HG03460 (cell line): ENCODE measurements at regions not wholly inside any gene's neighbourhood (a gene's known extent, or its start where the extent isn't known, plus 50 kb on each side); places are given as distances from the start of the nearest gene placed in this dataset.

Experiments
- ATAC-seq: cut with Tn5 transposase; IDR thresholded peaks from one replicate; pipeline ENCODE4 v1.9.1; 2021; ENCODE audit not compliant: unreplicated experiment

DNA sequence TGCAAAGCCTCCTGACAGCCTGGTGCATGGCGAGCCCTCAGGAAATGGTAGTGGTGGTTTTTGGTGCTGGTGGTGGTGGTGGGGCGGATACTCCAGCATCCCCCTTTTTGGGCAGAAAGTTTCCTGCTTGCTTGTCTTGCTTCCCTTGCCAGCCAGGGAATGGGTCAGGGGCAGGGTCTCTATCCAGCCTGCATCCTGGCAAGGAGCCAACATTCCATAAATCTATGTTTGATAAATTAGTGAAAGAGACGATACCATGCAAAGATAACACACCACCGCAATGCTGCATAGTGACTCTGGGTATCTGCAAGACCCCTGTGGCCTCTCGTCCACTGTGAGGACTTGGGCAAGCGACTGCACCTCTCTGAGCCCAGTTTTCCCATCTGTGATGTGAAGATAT, 246.2 kb downstream of the LRFN2 start:
- ATAC-seq = no peak

DNA sequence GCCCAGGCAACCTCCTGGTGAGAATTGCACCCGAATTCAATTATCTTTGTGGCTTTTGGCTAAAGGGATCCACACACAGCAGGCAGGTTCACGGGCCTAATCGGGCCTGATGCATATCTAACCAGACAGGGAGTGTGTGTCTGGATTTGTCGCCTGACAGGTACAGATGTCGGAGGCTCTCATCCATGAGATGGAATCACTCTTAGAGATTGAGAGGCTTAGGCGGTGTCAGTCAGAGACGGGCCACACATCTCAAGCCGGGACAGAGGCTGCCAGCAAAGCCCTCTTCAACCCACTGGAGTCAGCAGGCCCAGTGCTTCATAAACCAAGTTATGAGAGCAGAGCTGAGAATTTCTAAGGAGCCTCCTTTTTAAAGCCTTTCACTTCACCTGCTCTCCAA, 247.0 kb downstream of the LRFN2 start:
- no peak for ATAC-seq

DNA sequence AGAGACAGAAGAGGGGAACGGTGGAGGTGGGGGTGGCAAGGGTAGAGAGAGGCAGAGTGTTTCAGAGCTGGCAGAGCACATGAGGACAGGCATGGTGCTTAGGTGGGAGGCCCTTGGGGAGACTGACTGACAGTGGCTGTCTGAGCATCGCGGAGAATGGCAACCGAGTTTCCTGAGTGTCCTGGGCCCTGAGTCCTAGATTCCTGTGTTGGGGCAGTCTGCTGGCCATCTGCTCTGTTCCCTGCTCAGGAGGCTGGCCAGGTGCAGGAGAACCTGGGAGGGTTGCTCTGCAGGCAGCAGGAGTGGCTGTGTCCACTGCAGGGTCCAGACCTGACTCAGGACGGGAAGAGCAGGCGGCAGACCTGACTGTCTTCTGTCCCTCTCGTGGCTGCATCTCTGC, 248.9 kb downstream of the LRFN2 start:
- no peak for ATAC-seq

DNA sequence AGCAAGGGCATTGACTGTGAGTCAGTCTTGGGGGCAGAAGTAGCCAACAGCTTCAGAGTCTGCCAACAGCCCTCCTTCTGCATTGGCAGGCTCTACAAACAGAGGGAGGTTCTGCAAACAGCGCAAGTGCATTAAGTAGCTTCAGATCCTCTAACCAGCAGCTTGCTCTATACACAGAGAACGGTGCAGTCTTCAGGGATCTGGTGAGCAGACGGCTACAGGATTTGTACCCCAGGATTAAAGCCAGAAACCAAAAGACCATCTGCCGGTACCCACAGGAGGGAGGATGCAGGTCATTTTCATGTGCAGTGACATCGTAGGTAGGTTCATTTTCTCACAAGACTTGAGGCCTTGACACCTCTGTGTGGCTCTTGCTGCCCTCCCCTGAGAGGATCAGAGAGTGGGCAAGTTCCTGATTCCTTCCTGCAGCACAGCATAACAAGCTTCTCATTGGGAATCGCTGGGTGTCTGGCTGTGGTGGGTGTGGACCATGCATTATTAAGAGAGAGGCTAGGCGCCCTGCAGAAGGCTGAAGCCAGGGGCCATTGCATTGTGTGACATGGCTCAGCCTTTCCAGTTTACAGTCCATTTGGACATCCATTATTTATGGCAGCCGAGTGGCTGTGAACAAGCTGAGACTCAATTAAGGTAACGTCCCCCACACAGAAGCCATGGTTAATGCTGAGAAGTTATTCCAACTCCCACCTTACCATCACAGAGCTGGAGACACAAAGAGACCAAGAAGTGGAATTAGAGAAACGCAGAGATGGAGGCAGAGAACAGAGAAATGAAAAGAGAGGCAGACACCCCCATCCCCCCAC, 250.0 kb downstream of the LRFN2 start:
- ATAC-seq = no peak

DNA sequence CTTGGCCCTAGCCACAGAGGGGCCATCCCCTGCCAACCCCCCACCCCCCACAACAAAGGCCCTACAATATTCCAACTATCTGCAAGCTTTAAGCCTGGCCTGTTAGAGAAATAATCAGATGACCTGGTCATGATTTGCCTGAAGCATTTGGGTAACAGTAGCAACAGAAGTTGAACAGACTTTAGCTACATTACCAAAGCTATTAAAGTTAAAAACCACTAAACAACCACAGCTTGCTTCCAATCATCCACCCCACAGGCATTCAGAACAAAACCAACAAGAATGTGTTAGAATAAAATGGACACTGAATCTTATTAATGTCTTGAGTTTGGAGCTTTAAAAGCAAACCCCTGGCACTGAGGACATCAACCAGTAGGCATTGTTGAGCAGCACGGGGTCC, 250.9 kb downstream of the LRFN2 start:
- no peak for ATAC-seq

DNA sequence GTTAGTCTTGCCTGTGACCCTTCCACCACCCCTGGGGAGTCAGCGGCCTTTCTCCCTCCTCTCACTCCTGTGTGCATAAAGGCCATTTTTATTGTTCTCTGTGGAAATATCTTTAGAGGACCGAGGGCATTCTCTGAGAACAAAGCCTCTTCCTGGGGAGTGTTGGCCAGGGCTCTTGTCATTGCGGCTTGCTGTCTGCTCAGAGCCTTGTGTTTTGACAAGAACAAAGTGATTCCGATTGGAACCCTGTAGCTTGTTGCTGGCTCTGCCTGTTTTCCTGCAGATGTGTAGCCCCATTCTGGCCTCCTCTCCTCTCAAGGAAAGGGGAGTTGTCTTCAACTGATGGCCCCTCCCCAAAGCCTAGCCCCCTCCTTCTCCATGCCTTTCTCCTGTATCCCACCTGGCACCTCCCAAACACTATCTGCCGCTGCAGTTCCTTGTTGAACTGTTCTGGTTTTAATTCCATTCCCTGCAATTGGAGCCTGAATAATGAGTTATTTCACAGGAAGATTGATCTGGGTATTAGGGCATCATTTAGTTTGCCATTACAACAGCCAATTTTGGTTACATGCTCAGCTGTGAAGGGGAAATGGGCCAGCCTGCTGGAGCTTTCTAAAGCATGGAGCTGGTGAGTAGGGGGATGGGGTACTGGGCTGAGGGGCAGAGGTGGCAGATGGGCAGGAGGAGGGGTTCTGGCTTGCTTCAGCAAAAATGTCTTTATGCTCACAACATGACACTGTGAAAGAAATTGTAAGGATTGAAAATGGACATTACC, 252.5 kb downstream of the LRFN2 start:
- ATAC-seq = no peak

DNA sequence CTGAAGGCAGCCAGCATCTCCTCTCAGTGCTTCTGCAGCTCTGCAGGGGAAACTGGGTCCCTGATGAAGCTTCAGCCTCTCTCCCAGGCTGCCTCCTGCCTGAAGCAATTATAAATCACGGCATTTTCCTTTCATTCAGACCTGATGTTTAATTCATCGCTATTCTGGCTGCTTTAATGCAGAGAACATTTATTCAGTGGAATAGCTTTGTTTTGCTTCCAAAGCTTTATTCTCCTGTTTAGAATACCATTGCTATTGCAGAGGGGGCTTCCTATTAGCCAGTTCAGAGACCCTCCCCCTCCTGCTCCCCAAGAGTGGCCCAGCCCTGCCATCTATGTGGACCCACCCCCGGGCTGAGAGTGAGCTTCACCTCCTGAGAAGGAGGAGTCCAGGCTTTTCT, 255.6 kb downstream of the LRFN2 start:
- ATAC-seq = no peak

DNA sequence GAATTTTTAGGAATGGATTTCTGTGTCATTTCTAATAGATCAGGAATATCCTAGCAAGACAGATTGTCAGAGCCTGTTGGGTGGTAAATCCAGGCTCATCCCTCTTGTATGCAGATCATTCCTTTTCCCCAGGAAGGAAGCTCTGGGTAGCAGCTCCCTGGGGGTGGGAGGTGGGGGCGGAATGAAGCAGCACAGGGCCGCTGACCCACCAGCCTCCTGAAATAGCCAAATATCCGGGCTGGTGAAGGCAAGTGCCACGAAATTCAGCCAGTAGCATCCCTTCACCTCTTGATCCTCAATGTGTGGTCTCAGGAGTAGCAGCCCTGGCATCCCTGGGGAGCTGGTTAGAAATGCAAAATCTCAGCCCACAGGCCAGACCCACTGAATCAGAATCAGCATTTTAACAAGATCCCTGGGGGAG, 256.9 kb downstream of the LRFN2 start:
- ATAC-seq = no peak

DNA sequence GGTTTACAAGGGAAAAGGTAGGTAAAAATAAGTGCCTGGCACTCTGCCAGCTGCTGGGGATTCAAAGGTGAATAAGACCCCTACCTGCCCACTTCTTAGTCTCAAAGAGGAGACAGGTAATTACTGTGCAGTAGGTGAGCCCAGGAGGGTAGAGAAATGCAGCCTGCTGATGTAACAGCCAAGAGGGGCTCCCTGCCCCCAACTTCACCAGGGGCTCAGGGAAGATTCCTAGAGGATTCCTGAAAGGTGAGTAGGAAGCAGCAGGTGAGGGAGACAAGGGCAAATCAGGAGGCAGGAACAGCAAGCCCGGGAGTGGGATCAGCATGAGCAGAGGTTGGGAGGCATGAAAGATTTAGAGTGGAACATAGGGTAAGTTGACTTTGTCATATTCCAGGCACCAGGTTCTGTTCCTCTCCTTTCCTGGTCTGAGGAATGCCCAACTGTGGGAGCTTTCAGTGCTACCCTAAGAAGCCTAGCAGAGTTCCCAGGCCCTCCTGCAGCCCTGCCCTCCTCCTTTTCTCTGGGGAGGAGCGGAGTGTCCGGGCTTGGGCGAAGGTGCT, 258.1 kb downstream of the LRFN2 start:
- ATAC-seq = no peak

DNA sequence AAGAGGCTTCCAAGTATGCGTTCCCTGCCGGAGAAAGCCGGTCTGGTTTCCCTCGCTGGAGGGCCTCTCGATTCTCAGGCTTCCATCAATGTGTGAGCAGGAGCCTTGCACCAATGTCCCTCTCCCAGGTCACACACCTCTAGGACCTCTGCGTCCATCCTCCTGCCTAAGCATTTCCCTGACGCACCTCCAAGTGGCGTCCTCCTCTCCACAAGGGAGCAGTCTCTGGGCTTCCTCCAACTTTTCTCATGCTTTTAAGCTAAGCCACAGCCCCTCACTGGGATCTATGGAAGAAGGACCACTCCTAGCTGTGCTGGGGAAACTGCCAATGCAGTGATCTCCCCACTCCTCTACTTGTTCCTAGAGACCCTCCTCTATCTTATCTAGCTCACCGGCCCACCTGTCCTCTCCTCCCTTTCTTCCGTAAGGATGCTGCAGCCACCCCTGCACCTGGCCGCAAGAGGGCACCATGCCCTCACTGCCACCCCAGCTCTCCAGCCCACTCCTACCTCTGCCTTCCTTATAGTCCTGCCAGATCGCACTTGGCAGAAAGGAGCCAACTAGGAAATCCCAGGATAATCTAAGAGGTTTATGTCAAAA, 258.7 kb downstream of the LRFN2 start:
- no peak for ATAC-seq

DNA sequence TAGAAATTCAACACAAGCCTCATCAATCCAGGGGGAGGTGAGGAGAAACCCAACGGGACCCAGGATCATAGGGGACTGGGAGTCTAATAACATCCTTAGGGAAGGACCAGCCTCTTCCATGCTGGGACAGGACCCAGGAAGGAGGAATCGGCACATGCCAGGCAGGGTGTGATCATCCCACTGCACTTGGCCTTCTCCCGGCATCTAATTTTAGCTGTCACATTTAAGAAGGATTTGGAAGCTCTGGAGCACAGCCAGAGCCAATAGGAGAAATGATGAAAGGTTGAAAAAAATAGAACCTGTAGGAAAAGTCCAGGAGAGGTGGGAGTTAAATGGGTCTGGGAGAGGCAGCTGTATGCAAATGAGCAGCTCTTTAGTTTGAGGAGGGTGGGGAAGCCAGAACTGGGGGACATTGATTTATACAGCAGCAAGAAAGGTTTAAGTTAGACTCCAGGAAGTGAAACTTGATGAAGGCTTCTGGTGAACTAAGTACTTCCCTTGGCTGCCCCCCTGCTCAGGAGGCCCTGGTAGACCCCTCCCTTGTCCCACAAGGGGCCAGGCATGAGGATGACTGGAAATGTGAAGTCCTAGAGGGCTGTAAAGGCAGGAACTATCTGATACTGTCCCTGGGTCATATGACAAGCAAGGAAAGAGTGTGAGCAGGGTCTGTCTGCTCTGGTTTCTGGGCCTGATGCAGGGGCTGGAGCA, 260.3 kb downstream of the LRFN2 start:
- ATAC-seq = no peak

DNA sequence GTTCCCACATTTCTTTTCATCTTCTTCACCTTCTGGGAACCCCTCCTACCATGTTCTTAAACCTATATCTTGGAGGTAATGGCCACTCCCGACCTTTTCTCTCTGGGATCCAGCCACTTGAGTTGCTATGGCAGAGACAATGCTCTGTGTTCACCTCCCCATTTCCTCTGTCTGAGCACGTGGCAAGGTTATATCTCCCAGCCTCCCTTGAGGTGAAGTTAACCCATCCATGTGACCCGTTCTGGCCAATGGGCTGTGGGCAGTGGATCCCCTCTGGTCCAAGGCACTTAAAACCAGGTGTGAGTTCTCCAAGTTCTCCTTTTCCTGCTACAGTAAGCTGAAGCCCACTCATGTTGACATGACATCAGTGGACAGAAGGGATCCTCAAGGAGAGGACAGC, 261.4 kb downstream of the LRFN2 start:
- ATAC-seq = no peak

DNA sequence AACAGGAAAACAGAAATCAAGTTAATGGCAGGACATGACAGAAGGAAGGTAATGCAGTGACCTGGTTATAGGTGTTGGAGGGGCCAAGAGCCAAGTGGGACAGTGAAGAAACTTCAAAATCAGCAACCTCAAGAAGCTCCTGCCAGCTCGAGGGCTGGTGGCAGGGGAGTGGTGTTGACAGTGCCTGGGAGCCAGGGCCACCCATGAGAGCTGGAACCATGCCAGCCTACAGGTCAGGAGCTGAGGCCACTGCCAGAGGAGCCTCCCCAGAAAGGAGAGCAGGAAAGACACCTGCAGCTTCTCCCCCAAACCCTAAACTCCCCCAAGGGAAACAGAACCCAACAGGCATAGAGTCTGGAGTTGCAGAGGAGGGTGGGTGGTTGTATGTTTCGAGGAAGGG, 262.1 kb downstream of the LRFN2 start:
- no peak for ATAC-seq

DNA sequence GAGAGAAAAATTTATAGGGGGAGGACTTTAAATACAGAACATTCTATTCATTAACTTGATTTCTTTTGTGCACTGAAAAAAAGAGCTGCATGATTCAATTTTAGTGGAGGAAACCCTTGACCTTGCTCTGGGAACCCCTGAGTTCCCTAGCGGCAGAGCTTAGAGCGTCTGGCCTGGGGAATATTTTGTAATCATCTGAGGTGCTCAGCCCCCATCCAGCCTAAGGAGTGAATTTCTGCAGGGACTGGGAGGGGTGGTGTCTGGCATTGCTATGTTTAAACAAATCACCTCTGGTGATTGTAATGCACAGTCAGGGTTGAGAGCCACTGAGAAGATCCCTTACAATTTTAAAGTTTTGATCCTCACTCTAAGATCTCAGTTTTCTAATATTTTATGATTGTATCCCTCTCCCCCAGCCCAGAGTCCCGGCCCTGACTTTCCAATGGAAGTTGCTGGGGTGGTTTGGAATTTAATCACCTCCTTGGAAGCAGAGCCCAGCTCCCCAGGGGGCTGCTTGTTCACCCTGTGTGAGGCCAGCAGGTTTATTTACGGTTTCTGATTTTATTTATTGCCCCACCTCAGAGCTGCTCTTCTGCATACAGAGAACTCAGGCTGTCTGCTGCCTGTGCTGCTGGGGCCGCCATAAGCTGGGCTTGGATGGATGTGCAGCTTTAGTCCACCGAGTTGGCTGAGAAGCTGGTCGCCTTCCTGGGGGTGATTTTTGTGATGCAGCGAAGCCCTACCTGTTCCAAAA, 263.1 kb downstream of the LRFN2 start:
- ATAC-seq = no peak

DNA sequence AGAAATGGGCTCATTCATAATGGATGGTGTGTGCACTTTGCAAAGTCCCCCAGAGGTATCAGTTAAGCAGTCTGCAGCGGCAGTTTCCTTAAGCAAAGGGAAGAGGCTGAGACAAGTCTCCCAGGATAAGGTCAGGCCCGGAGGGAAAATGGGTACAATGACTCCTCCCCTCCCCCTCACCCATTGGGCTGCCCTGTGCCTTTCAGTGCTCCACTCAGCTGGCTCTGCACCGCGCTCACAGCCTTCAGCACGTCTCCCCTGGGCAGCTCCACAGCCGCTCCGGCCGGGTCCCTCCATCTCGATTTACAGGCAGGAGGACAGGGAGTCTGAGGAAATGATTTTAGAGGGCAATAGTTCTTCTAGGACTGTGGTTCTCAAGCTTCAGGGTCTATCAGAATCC, 264.8 kb downstream of the LRFN2 start:
- no peak for ATAC-seq

DNA sequence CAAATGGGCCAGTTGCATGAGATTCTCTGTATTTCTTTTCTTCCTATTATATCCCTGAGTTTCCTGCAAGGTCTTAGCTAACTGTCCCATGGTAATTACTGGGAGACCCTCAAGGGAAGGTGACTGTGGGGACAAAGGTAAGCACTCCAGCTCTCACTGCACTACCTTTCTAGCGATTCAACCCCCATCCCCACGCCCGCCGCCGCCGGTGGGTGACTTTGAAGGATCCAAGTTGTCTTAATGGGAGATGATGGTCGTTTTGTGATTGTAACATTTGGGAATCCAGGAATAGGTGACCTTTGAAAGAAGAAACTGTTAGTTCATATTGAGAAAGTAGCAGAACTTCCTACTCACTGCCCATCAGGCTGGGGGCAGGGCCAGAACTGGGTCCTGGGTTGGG, 265.5 kb downstream of the LRFN2 start:
- ATAC-seq = no peak

DNA sequence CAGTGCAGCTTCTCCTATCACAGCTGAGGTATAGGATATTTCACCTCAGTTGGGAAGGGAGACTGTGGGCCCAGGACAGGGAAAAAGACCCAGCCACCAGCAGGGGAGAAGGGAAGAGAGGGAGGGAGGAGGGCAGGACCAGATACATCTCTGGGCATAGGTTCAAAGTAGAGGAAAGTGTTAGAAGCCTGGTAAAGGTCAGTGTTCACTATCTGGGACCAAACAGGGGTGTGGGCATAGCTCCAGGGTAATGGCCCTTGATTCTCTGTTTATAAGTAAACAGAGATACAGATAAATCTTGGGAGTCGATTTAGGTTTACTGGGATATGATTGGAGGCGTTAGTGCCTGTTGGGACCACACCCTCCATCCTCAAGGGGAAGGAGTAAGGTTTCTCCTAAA, 266.2 kb downstream of the LRFN2 start:
- no peak for ATAC-seq

DNA sequence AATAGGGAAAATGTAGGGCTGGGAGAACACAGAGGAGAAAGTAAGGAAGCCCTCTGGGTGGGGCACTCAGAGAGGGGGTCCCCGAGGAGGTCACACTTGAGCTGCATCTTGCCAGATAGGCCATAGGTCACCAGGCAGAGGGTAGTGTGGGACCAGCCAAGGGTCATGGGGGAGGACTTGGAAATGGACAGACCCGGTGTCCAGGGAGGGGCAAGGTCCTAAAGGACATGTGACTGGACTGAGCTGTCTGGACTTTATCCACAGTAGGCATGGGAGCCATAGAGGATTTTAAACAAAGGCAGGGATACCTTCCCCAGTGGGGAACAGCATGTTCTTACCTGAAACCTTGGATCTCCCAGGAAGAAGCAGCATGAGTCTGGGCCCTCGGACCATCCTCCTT, 266.7 kb downstream of the LRFN2 start:
- no peak for ATAC-seq

DNA sequence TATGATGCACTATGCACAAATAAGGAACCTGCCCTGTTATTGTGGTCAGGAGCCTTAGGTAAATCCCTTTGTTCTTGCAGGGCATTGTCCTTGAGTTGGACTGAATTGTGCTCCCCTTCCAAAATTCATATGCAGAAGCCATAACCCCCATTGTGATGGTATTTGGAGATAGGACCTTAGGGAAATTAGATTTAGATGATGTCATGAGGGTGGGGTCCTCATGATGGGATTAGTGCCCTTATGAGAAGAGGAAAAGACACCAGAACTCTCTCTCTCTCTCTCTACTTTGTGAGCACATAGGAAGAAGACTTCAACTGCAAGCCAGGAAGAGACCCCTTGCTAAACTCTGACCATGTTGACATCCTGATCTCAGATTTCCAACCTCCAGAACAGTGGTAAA, 268.0 kb downstream of the LRFN2 start:
- ATAC-seq = no peak

DNA sequence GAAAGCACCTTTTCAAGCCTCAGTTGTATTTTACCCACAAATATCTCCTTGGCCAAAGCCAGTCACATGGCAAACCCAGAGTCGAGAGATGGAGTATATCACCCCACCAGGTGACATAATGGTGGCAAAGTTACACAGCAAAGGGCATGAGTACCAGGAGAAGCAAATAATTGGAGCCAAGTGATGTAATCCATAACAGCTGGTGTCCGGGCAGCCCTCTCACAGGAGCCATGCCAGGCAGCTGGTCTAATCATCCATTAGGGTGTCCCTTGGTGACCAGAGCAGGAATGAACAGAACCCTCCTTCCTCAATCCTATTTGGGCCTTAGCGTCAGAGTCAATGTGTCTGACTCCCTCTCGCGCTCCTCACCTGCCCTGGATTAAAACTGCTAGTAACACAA, 272.1 kb downstream of the LRFN2 start:
- no peak for ATAC-seq
